IMR-90 (cell line): ENCODE measurements at regions not wholly inside any gene's neighbourhood (a gene's known extent, or its start where the extent isn't known, plus 50 kb on each side); places are given as distances from the start of the nearest gene placed in this dataset.
"Not testable (repeated sequence)": the region's sequence is repeated elsewhere in the genome, so short reads cannot be mapped to it uniquely, and the experiment has no call there.

Source experiments
- ATAC-seq: fragments of 200-7000 bp; cut with Tn5 transposase; 2 replicates; pipeline ENCODE4 v1.9.1; 2020; ENCODE audit warnings: low read depth, mild to moderate bottlenecking, moderate library complexity
- BruUV-seq: library from RNA; stranded (reverse); fragments of 400-500 nt; replicated peaks from 2 replicates; lab custom pipeline; 2021; lab: Mats Ljungman, UMichigan
- CTCF ChIA-PET: fragments of 300-600 bp; formaldehyde crosslinking; extraction: SDS; loops from one replicate; lab custom pipeline; 2021; ENCODE audit warnings: antibody characterized with exemption; lab: Yijun Ruan, JAX
- POLR2A ChIA-PET: fragments of 300-600 bp; sonication (Branson Sonifier 250); formaldehyde crosslinking; loops from one replicate; lab custom pipeline; 2022; ENCODE audit warnings: antibody characterized with exemption; ENCODE audit not compliant: unreplicated experiment; lab: Charles Lee
- DNase-seq: peaks from one replicate; pipeline ENCODE4 v3.0.0; 2013
- H2AFZ ChIP-seq: replicated peaks from 2 replicates; pipeline ENCODE3; 2013; ENCODE audit warnings: low read length, mild to moderate bottlenecking; ENCODE audit not compliant: poor library complexity
- H2AK5ac ChIP-seq: 2 replicates; pipeline ENCODE4 v1.6.1; 2013; ENCODE audit warnings: low read depth, low read length, inconsistent platforms
- H2AK9ac ChIP-seq: replicated peaks from 2 replicates; pipeline ENCODE3; 2013; ENCODE audit warnings: mild to moderate bottlenecking, low read depth, low read length, moderate library complexity; ENCODE audit not compliant: poor library complexity
- H2BK120ac ChIP-seq: 2 replicates; pipeline ENCODE4 v1.6.1; 2013; ENCODE audit warnings: low read depth, low read length, inconsistent platforms
- H2BK15ac ChIP-seq: 3 replicates; pipeline ENCODE4 v1.6.1; 2013; ENCODE audit warnings: low read depth, low read length, inconsistent platforms
- H2BK20ac ChIP-seq: 2 replicates; pipeline ENCODE4 v1.6.1; 2013; ENCODE audit warnings: low read depth, mild to moderate bottlenecking, inconsistent platforms, low read length, moderate library complexity
- H2BK5ac ChIP-seq: 2 replicates; pipeline ENCODE4 v1.6.1; 2013; ENCODE audit warnings: mild to moderate bottlenecking, low read depth, low read length, inconsistent platforms; ENCODE audit not compliant: poor library complexity, severe bottlenecking
- H3K14ac ChIP-seq: replicated peaks from 2 replicates; pipeline ENCODE4 v1.6.1; 2013; ENCODE audit warnings: low read depth, low read length, inconsistent platforms
- H3K18ac ChIP-seq: 2 replicates; pipeline ENCODE4 v1.6.1; 2013; ENCODE audit warnings: low read depth, low read length, control low read depth
- H3K23ac ChIP-seq: 2 replicates; pipeline ENCODE4 v1.6.1; 2013; ENCODE audit warnings: low read depth, low read length, inconsistent platforms
- H3K27ac ChIP-seq: 2 replicates; pipeline ENCODE4 v1.5.1; 2013; ENCODE audit warnings: mild to moderate bottlenecking, control low read depth, low read length; ENCODE audit not compliant: insufficient read depth
- H3K27me3 ChIP-seq: 2 replicates; pipeline ENCODE4 v1.6.1; 2013; ENCODE audit warnings: low read length; ENCODE audit not compliant: control insufficient read depth, insufficient read depth
- H3K36me3 ChIP-seq: 2 replicates; pipeline ENCODE4 v1.6.1; 2013; ENCODE audit warnings: low read length, mixed read lengths; ENCODE audit not compliant: control insufficient read depth, insufficient read depth
- H3K4ac ChIP-seq: 2 replicates; pipeline ENCODE4 v1.6.1; 2013; ENCODE audit warnings: low read depth, low read length, inconsistent platforms
- H3K4me1 ChIP-seq: 2 replicates; pipeline ENCODE4 v1.6.1; 2013; ENCODE audit warnings: low read length, mixed read lengths; ENCODE audit not compliant: control insufficient read depth, insufficient read depth
- H3K4me2 ChIP-seq: 2 replicates; pipeline ENCODE4 v1.6.1; 2013; ENCODE audit warnings: low read depth, mild to moderate bottlenecking, control low read depth, low read length, moderate library complexity
- H3K4me3 ChIP-seq: 2 replicates; pipeline ENCODE4 v1.5.1; 2013; ENCODE audit warnings: low read depth, mild to moderate bottlenecking, control low read depth, low read length, moderate library complexity; ENCODE audit not compliant: insufficient read depth
- H3K56ac ChIP-seq: 2 replicates; pipeline ENCODE4 v1.6.1; 2013; ENCODE audit warnings: low read length, inconsistent platforms; ENCODE audit not compliant: insufficient read depth; ENCODE audit errors: extremely low read depth
- H3K79me1 ChIP-seq, 2 experiments: 2 replicates each; pipeline ENCODE4 v1.6.1; 2013; ENCODE audit warnings: low read length in 2 of 2, inconsistent platforms in 1 of 2, low read depth in 1 of 2
- H3K9ac ChIP-seq: 2 replicates; pipeline ENCODE4 v1.6.1; 2013; ENCODE audit warnings: low read depth, low read length, control low read depth
- H3K9me1 ChIP-seq: 2 replicates; pipeline ENCODE4 v1.6.1; 2013; ENCODE audit warnings: low read length, inconsistent platforms; ENCODE audit not compliant: insufficient read depth
- H3K9me3 ChIP-seq: 2 replicates; pipeline ENCODE4 v1.6.1; 2013; ENCODE audit warnings: low read length; ENCODE audit not compliant: control insufficient read depth, insufficient read depth
- H4K20me1 ChIP-seq: 2 replicates; pipeline ENCODE4 v1.6.1; 2013; ENCODE audit warnings: low read length, inconsistent platforms; ENCODE audit not compliant: insufficient read depth
- H4K5ac ChIP-seq: 2 replicates; pipeline ENCODE4 v1.6.1; 2013; ENCODE audit warnings: mild to moderate bottlenecking, low read depth, low read length, control low read depth
- H4K8ac ChIP-seq, 2 experiments: 2 replicates each; pipeline ENCODE4 v1.6.1; 2013; ENCODE audit warnings: low read depth in 2 of 2, low read length in 2 of 2, control low read depth in 1 of 2, inconsistent platforms in 1 of 2
- H4K91ac ChIP-seq: 2 replicates; pipeline ENCODE4 v1.6.1; 2013; ENCODE audit warnings: low read depth, low read length, inconsistent platforms; ENCODE audit not compliant: insufficient read depth
- WGBS, 2 experiments: methylation state at CpG; one replicate each; pipeline versions ENCODE4 v1.1.5 to v1.1.7; 2013; ENCODE audit warnings: missing lambda C conversion rate in 2 of 2; ENCODE audit not compliant: insufficient read length in 1 of 2; ENCODE audit errors: extremely low coverage in 2 of 2; 5-methylcytosine and 5-hydroxymethylcytosine counted together
- dilution Hi-C: fragments of 300-500 bp; cut with HindIII; formaldehyde crosslinking; loops from one replicate; pipeline ENCODE4 v1.14.3; 2018; ENCODE audit warnings: low sequenced_read_pairs; ENCODE audit not compliant: unreplicated experiment
- in situ Hi-C: fragments of 300-500 bp; cut with MboI; formaldehyde crosslinking; loops from 3 replicates; pipeline ENCODE4 v1.14.3; 2019; ENCODE audit warnings: low sequenced_read_pairs, inconsistent platforms, mixed read lengths
- intact Hi-C: fragments of 100-400 bp; cut with micrococcal nuclease; formaldehyde crosslinking; loops from 2 replicates; pipeline ENCODE4 v1.10.0; 2022

GRCh38 chr1:121006826-121007225 is 117.3 kb downstream of the PPIAL4A start:
- H2BK120ac ChIP-seq, H4K8ac ChIP-seq, H4K20me1 ChIP-seq, H3K9me1 ChIP-seq, ATAC-seq, CTCF ChIA-PET, H2BK15ac ChIP-seq, H2AK5ac ChIP-seq, H4K5ac ChIP-seq, H3K36me3 ChIP-seq, H3K27ac ChIP-seq, H3K4me2 ChIP-seq, H3K14ac ChIP-seq, H2AK9ac ChIP-seq, POLR2A ChIA-PET, H3K4me3 ChIP-seq, H3K56ac ChIP-seq, H4K91ac ChIP-seq, intact Hi-C loops, H3K23ac ChIP-seq, H3K4me1 ChIP-seq, H2AFZ ChIP-seq, H3K79me1 ChIP-seq, BruUV-seq, H2BK5ac ChIP-seq, H3K9me3 ChIP-seq, H3K4ac ChIP-seq, dilution Hi-C loops, H3K18ac ChIP-seq, in situ Hi-C loops, DNase-seq, H3K9ac ChIP-seq, H2BK20ac ChIP-seq: not testable (repeated sequence)
- peaks cover 16% of the 10 kb centered on the region for H3K27me3 ChIP-seq
- 4% methylated on average over 7 of the region's 21 CpGs; no CpG with 5 or more reads in 1 of the 2 experiments for WGBS, 2 experiments

- ATAC-seq, H3K9me3 ChIP-seq, H2BK20ac ChIP-seq, H3K79me1 ChIP-seq, H2AK9ac ChIP-seq, H4K91ac ChIP-seq, BruUV-seq, H3K4me3 ChIP-seq, dilution Hi-C loops, H4K5ac ChIP-seq, intact Hi-C loops, H2BK5ac ChIP-seq, H2BK15ac ChIP-seq, H3K4ac ChIP-seq, H3K4me1 ChIP-seq, DNase-seq, H3K56ac ChIP-seq, CTCF ChIA-PET, H3K18ac ChIP-seq, H3K9me1 ChIP-seq, H3K14ac ChIP-seq, POLR2A ChIA-PET, H3K9ac ChIP-seq, H2AFZ ChIP-seq, H4K8ac ChIP-seq, H3K27ac ChIP-seq, H4K20me1 ChIP-seq, H3K4me2 ChIP-seq, H3K36me3 ChIP-seq, H2AK5ac ChIP-seq, in situ Hi-C loops, H3K23ac ChIP-seq, H2BK120ac ChIP-seq: not testable (repeated sequence)
- H3K27me3 ChIP-seq: peaks cover 16% of the 10 kb centered on the region
- 30% methylated on average over 2 of the region's 10 CpGs; no CpG with 5 or more reads in 1 of the 2 experiments for WGBS, 2 experiments
These were observed 118.2 kb downstream of the PPIAL4A start for GRCh38 chr1:121007755-121008154.
